ENCODE measurements at regions not wholly inside any gene's neighbourhood (a gene's known extent, or its start where the extent isn't known, plus 50 kb on each side); places are given as distances from the start of the nearest gene placed in this dataset.

DNA sequence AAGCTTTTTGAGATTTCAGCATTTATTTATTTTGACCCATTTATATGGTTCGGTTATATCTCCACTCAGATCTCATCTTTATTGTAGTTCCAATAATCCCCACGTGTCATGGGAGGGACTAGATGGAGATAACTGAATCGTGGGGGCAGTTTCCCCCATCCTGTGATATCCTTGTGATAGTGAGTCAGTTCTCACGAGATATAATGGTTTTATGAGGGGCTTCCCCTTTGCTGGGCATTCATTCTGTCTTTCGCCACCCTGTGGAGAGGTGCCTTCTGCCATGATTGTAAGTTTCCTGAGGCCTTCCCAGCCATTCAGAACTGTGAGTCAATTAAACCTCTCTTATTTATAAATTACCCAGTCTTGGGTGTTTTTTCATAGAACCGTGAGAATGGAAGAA lies 96.5 kb upstream of the PCSK1 start:
- no peak overlapping the region for H3K4me3 ChIP-seq (ENCODE audit: low read depth, low read length)
- TF ChIP-seq, protein P1, sequence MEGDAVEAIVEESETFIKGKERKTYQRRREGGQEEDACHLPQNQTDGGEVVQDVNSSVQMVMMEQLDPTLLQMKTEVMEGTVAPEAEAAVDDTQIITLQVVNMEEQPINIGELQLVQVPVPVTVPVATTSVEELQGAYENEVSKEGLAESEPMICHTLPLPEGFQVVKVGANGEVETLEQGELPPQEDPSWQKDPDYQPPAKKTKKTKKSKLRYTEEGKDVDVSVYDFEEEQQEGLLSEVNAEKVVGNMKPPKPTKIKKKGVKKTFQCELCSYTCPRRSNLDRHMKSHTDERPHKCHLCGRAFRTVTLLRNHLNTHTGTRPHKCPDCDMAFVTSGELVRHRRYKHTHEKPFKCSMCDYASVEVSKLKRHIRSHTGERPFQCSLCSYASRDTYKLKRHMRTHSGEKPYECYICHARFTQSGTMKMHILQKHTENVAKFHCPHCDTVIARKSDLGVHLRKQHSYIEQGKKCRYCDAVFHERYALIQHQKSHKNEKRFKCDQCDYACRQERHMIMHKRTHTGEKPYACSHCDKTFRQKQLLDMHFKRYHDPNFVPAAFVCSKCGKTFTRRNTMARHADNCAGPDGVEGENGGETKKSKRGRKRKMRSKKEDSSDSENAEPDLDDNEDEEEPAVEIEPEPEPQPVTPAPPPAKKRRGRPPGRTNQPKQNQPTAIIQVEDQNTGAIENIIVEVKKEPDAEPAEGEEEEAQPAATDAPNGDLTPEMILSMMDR (IDR thresholded peaks at IDR 0.05; ENCODE audit: low read depth, low read length): no peak

DNA sequence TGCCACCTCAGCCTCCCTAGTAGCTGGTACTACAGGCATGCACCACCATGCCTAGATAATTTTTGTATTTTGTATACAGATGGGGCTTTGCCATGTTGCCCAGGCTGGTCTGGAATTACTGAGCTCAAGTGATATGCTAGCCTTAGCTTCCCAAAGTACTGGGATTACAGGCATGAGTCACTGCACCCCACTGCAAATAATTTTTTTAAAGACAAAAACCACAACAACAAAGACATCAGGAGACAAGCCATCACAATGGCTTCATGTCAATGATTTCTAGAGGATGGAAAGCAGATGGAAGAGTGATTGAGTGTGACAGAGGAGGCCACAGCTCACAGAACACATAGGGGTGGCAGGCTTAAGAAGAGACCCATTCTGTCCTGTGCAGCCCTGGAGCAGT lies 97.9 kb upstream of the PCSK1 start:
- TF ChIP-seq, protein P1 (IDR thresholded peaks at IDR 0.05; ENCODE audit: low read depth, low read length): no peak
- no peak overlapping the region for H3K4me3 ChIP-seq (ENCODE audit: low read depth, low read length)

DNA sequence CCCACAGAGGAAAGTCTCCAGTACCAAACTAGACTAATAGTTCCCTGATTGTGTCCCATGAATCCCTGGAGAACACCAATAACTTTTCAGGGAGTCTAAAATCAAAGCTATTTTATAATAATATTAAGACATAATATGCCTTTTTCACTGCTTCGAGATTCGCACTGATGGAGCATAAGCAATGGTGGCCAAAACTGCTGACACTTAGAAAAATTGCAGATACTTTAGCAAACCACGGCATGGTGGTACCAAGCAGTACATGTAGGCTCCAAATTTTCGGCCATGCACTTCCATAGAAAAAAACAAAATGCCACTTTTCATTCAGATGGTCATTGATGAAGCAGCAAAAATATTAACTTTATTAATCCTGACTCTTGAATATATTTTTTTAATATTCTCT lies 100.3 kb upstream of the PCSK1 start:
- TF ChIP-seq, protein P1 (IDR thresholded peaks at IDR 0.05; ENCODE audit: low read depth, low read length): no peak
- H3K4me3 ChIP-seq (ENCODE audit: low read depth, low read length): no peak overlapping the region

DNA sequence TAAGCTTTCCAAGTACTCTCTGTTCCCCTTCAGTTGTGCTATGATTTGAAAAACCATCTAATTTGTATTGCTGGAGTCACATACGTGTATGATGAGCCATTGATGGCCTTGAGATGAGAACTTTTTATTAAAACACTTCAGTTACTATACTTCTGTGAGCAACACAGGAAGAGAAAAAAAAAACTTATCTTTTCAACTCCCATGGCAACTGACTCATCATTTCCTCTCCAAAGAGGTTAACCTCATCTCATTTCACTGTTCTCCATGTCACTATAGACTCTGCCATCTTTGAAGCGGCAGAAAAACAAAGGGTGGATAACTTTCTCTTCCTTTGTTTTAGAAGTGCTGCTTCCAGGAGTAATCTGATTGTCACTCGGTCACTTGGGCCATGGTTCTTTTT lies 104.3 kb upstream of the PCSK1 start:
- TF ChIP-seq, protein P1 (IDR thresholded peaks at IDR 0.05; ENCODE audit: low read depth, low read length): no peak
- H3K4me3 ChIP-seq (ENCODE audit: low read depth, low read length): no peak overlapping the region

DNA sequence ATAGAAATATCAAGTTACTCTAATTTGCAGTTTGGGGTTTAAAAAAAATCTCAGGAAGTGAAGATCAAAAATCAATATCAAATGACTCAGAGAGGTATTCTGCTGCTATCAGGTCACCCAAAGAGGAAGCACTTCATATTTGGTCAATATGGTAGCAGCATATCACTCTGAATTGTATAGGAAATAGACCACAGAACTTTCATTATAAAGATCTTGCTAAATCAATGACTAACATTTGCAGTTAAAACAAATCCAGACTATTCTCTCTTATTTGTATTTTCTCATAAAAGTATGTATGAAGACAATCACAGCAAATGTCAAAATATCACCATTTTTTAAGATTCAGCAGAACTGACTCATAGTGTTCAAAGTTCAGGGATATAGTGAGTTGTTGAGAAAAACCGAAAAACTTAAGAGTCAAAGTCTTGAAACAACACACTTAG lies 105.8 kb upstream of the PCSK1 start:
- no peak overlapping the region for H3K4me3 ChIP-seq (ENCODE audit: low read depth, low read length)
- TF ChIP-seq, protein P1 (IDR thresholded peaks at IDR 0.05; ENCODE audit: low read depth, low read length): no peak

DNA sequence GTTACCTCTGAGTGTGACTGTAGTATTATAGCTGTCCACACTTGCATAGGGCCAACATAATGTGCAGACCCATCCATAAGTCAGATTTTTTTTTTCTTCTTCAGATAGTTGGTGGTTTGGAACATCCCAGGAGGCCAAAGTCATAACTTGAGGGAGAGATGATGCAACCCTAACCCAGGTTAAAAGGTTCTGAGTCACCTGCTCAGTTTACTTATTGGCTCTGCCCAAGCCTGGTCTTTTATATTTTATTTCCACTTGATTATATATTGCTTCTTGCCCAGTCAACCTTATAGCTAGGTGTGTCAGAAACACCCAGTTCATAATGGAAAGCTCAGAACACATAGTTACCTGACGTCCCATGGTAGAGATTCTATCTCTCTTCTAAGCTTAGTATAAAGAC lies 113.1 kb upstream of the PCSK1 start:
- TF ChIP-seq, protein P1 (IDR thresholded peaks at IDR 0.05; ENCODE audit: low read depth, low read length): no peak
- no peak overlapping the region for H3K4me3 ChIP-seq (ENCODE audit: low read depth, low read length)

DNA sequence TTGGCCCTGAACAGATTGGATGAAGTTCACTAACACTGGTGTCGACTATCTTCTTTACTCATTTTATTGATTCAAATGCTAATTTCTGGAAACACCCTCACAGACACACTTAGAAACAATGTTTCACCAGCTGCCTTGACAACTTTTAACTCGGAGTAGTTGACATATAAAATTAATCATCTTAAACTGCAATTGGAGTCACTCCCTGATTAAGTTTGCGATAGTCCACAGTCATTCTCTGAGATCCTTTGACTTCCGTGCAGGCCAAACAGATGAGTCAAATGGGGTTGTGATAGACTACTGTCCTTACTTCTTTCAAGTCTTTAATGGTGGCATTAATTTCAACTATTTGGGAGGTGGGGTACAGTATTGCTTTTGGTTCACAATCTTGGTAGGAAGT lies 114.4 kb upstream of the PCSK1 start:
- TF ChIP-seq, protein P1 (IDR thresholded peaks at IDR 0.05; ENCODE audit: low read depth, low read length): no peak
- no peak overlapping the region for H3K4me3 ChIP-seq (ENCODE audit: low read depth, low read length)

All from WI38 (cell line).